ENCODE measurements at regions not wholly inside any gene's neighbourhood (a gene's known extent, or its start where the extent isn't known, plus 50 kb on each side); places are given as distances from the start of the nearest gene placed in this dataset.

DNA sequence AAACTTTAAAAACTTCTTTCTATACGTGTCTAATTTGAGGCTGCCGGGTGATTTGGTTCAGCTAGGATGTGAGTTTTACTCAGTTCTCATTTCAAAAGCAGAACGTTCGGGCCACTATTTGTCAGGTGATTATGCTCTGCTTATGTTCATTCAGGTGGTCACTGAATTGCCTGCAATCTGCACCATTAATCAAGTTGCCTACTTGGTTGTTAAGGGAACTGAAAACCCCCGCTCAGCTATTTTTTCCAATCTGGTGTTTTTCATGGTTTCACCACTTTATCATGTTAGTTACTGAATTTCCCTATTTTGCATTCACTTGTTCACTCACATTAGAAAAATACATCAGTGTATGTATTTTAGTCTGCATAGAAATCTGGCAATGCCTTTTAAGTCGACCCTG is 523.0 kb downstream of the CSNK1G3 start:
- TF ChIP-seq EZH2 (IDR thresholded peaks at IDR 0.05; ENCODE audit: insufficient read depth, poor library complexity, severe bottlenecking) (no peak), EZH2phosphoT487 (IDR thresholded peaks at IDR 0.05; ENCODE audit: insufficient read depth, low read depth) (no peak)
